Endothelial cell of umbilical vein (primary cell): ENCODE measurements at regions not wholly inside any gene's neighbourhood (a gene's known extent, or its start where the extent isn't known, plus 50 kb on each side); places are given as distances from the start of the nearest gene placed in this dataset.

Source experiments
- BruUV-seq: library from RNA; stranded (reverse); fragments of 400-500 nt; replicated peaks from 2 replicates; lab custom pipeline; 2021; lab: Mats Ljungman, UMichigan
- CTCF ChIA-PET: fragments of 300-600, 350-600 bp; sonication (Branson Sonifier 250); formaldehyde crosslinking; loops from one replicate; lab custom pipeline; 2021; ENCODE audit warnings: antibody characterized with exemption, inconsistent platforms; lab: Charles Lee
- POLR2A ChIA-PET: fragments of 300-600, 350-600 bp; sonication (Branson Sonifier 250); formaldehyde crosslinking; loops from one replicate; lab custom pipeline; 2021; ENCODE audit warnings: antibody characterized with exemption, inconsistent platforms; lab: Charles Lee
- DNase-seq: peaks from one replicate; pipeline ENCODE4 v3.0.0-alpha.2; 2011; ENCODE audit warnings: low read depth, low spot score
- FAIRE-seq: peaks from 2 replicates; lab custom pipeline; 2011; peaks lifted over from hg19 to GRCh38; lab: Jason Lieb, UNC
- H2AFZ ChIP-seq: 2 replicates; pipeline ENCODE4 v1.6.0; 2012; ENCODE audit warnings: low read depth, low read length, control low read depth, inconsistent platforms
- H3K27ac ChIP-seq: 2 replicates; pipeline ENCODE4 v1.5.1; 2011; ENCODE audit warnings: low read depth, mild to moderate bottlenecking, control low read depth, low read length, moderate library complexity; ENCODE audit not compliant: insufficient read depth
- H3K27me3 ChIP-seq, 2 experiments: 2 replicates each; pipeline versions ENCODE4 v1.6.0 to v1.6.1; 2011; ENCODE audit warnings: low read length in 2 of 2, mixed read lengths in 1 of 2; ENCODE audit not compliant: control insufficient read depth in 2 of 2, insufficient read depth in 2 of 2
- H3K36me3 ChIP-seq, 2 experiments: 2 replicates in 1 of 2; 3 replicates in 1 of 2; pipeline ENCODE4 v1.5.1; 2011; ENCODE audit warnings: low read length in 2 of 2, mild to moderate bottlenecking in 1 of 2, moderate library complexity in 1 of 2; ENCODE audit not compliant: control insufficient read depth in 2 of 2, insufficient read depth in 2 of 2; ENCODE audit errors: extremely low read depth in 1 of 2
- H3K4me1 ChIP-seq: 3 replicates; pipeline ENCODE4 v1.5.1; 2011; ENCODE audit warnings: mild to moderate bottlenecking, low read length; ENCODE audit not compliant: control insufficient read depth, insufficient read depth; ENCODE audit errors: extremely low read depth
- H3K4me2 ChIP-seq: 2 replicates; pipeline ENCODE4 v1.6.1; 2011; ENCODE audit warnings: low read length, control low read depth, mixed read lengths; ENCODE audit not compliant: insufficient read depth
- H3K4me3 ChIP-seq, 3 experiments: fragments of 200-600 bp in 1 of 3; sonication (generic), shearing (Covaris generic) in 1 of 3; replicated peaks in 1 of 3; 2 replicates each; pipeline ENCODE4 v1.5.1; 2011 to 2016; ENCODE audit warnings: control low read depth in 3 of 3, low read length in 3 of 3, mild to moderate bottlenecking in 2 of 3, inconsistent platforms in 1 of 3, low read depth in 1 of 3, moderate library complexity in 1 of 3; ENCODE audit not compliant: insufficient read depth in 1 of 3
- H3K79me2 ChIP-seq: 2 replicates; pipeline ENCODE4 v1.6.0; 2012; ENCODE audit warnings: low read length, inconsistent platforms; ENCODE audit not compliant: control insufficient read depth, insufficient read depth
- H3K9ac ChIP-seq: replicated peaks from 2 replicates; pipeline ENCODE3; 2011; ENCODE audit warnings: low read length, control low read depth; ENCODE audit not compliant: insufficient read depth; ENCODE audit errors: extremely low read depth
- H3K9me1 ChIP-seq: replicated peaks from 3 replicates; pipeline ENCODE4 v1.6.0; 2011; ENCODE audit warnings: mild to moderate bottlenecking, low read length; ENCODE audit not compliant: control insufficient read depth, insufficient read depth; ENCODE audit errors: extremely low read depth
- H3K9me3 ChIP-seq: replicated peaks from 2 replicates; pipeline ENCODE4 v1.5.1; 2012; ENCODE audit warnings: low read length, inconsistent platforms; ENCODE audit not compliant: control insufficient read depth, insufficient read depth
- H4K20me1 ChIP-seq: replicated peaks from 2 replicates; pipeline ENCODE3; 2011; ENCODE audit warnings: mild to moderate bottlenecking, low read length; ENCODE audit not compliant: control insufficient read depth, insufficient read depth; ENCODE audit errors: extremely low read depth
- EZH2 ChIP-seq: IDR thresholded peaks from 2 replicates; pipeline ENCODE4 v1.6.1; 2012; ENCODE audit warnings: borderline replicate concordance, low read depth, mild to moderate bottlenecking, moderate library complexity, low read length, inconsistent platforms; ENCODE audit not compliant: severe bottlenecking
- FOS ChIP-seq: IDR thresholded peaks from 2 replicates; pipeline ENCODE4 v1.6.1; 2011; ENCODE audit warnings: mild to moderate bottlenecking, low read length, moderate library complexity, borderline replicate concordance; ENCODE audit not compliant: insufficient read depth
- GATA2 ChIP-seq: IDR thresholded peaks from 2 replicates; pipeline ENCODE4 v1.7.0; 2011; ENCODE audit warnings: low read depth, mild to moderate bottlenecking, moderate library complexity, mixed read lengths, low read length; ENCODE audit not compliant: insufficient read length, insufficient read depth
- JUN ChIP-seq: IDR thresholded peaks from 2 replicates; pipeline ENCODE4 v1.6.1; 2011; ENCODE audit warnings: borderline replicate concordance, low read depth; ENCODE audit not compliant: insufficient read length, insufficient read depth
- MAX ChIP-seq: IDR thresholded peaks from 2 replicates; pipeline ENCODE4 v1.6.1; 2011; ENCODE audit not compliant: insufficient read depth, insufficient read length
- MYC ChIP-seq: IDR thresholded peaks from one replicate; pipeline ENCODE4 v1.6.1; 2011; ENCODE audit warnings: mild to moderate bottlenecking, low read depth, low read length
- POLR2A ChIP-seq: IDR thresholded peaks from 2 replicates; pipeline ENCODE4 v1.6.1; 2012; ENCODE audit warnings: low read depth, mild to moderate bottlenecking, control low read depth, low read length
- POLR2AphosphoS5 ChIP-seq: IDR thresholded peaks from 2 replicates; pipeline ENCODE4 v1.6.1; 2012; ENCODE audit warnings: low read depth, mild to moderate bottlenecking, control low read depth, low read length, moderate library complexity; ENCODE audit not compliant: insufficient read depth
- dilution Hi-C: fragments of 300-500 bp; cut with MboI; formaldehyde crosslinking; loops from one replicate; pipeline ENCODE4 v1.15.0; 2019; ENCODE audit warnings: low sequenced_read_pairs; ENCODE audit not compliant: extremely low pct_ligation_motif_present
- intact Hi-C: fragments of 100-400 bp; cut with micrococcal nuclease; formaldehyde crosslinking; loops from one replicate; pipeline ENCODE4 v1.10.0; 2022
- TF ChIP-seq, protein P1 (sequence below), 2 donors: IDR thresholded peaks; 1 replicate in 1 of 2; 2 replicates in 1 of 2; pipeline ENCODE4 v1.5.1; 2011; ENCODE audit warnings: low read length in 2 of 2, mild to moderate bottlenecking in 2 of 2, moderate library complexity in 2 of 2, control low read depth in 1 of 2, inconsistent platforms in 1 of 2, low read depth in 1 of 2; ENCODE audit not compliant: insufficient read depth in 1 of 2; ENCODE audit errors: extremely low read depth in 1 of 2

- Histone ChIP-seq H3K9me1 (no peaks in the 10 kb centered on the region), H3K36me3 (no peaks in the 10 kb centered on the region), H3K79me2 (no peaks in the 10 kb centered on the region), H4K20me1 (no peaks in the 10 kb centered on the region), H3K4me3 (no peak overlapping the region), H2AFZ (no peak overlapping the region), H3K9me3 (no peaks in the 10 kb centered on the region), H3K9ac (no peak overlapping the region), H3K4me1 (no peaks in the 10 kb centered on the region), H3K27ac (no peak overlapping the region), H3K27me3 (no peaks in the 10 kb centered on the region), H3K4me2 (no peak overlapping the region)
- TF ChIP-seq MAX = no peak
- TF ChIP-seq MYC = no peak
- TF ChIP-seq POLR2AphosphoS5 = no peak
- no peak for TF ChIP-seq FOS
- no peak for TF ChIP-seq GATA2
- no peak for TF ChIP-seq EZH2
- intact Hi-C loops = no loop called here
- dilution Hi-C loops = no loop called here
- ChIA-PET POLR2A (no interaction called here), CTCF (no interaction called here)
- FAIRE-seq = no peak
- no TSS peak for BruUV-seq
- no peak for DNase-seq
Observed at GRCh38 chr2:221144909-221145308, 427.2 kb downstream of the EPHA4 start.

GRCh38 chr2:221145396-221145795, 426.7 kb downstream of the EPHA4 start:
- no peak overlapping the region for H3K4me2 ChIP-seq
- no peaks in the 10 kb centered on the region for H3K9me3 ChIP-seq
- no peak overlapping the region for H3K4me3 ChIP-seq
- no peaks in the 10 kb centered on the region for H3K4me1 ChIP-seq
- no peak for FAIRE-seq
- BruUV-seq = no TSS peak
- POLR2A ChIA-PET = no interaction called here
- no peak for DNase-seq
- no peaks in the 10 kb centered on the region for H4K20me1 ChIP-seq
- no peaks in the 10 kb centered on the region for H3K27me3 ChIP-seq
- no peak overlapping the region for H3K9ac ChIP-seq
- H3K27ac ChIP-seq = no peak overlapping the region
- H3K36me3 ChIP-seq = no peaks in the 10 kb centered on the region
- TF ChIP-seq FOS (no peak), MYC (no peak), POLR2AphosphoS5 (no peak), EZH2 (no peak), GATA2 (no peak), JUN (no peak), POLR2A (no peak), MAX (no peak)
- TF ChIP-seq, protein P1, sequence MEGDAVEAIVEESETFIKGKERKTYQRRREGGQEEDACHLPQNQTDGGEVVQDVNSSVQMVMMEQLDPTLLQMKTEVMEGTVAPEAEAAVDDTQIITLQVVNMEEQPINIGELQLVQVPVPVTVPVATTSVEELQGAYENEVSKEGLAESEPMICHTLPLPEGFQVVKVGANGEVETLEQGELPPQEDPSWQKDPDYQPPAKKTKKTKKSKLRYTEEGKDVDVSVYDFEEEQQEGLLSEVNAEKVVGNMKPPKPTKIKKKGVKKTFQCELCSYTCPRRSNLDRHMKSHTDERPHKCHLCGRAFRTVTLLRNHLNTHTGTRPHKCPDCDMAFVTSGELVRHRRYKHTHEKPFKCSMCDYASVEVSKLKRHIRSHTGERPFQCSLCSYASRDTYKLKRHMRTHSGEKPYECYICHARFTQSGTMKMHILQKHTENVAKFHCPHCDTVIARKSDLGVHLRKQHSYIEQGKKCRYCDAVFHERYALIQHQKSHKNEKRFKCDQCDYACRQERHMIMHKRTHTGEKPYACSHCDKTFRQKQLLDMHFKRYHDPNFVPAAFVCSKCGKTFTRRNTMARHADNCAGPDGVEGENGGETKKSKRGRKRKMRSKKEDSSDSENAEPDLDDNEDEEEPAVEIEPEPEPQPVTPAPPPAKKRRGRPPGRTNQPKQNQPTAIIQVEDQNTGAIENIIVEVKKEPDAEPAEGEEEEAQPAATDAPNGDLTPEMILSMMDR (IDR thresholded peaks at IDR 0.05; ENCODE audit: extremely low read depth in 1 of 2, insufficient read depth in 1 of 2, low read depth in 1 of 2, low read length in 2 of 2) = no peak
- H3K9me1 ChIP-seq = no peaks in the 10 kb centered on the region
- no peaks in the 10 kb centered on the region for H3K79me2 ChIP-seq
- CTCF ChIA-PET = no interaction called here
- intact Hi-C loops (no loop called here), dilution Hi-C loops (no loop called here)
- no peak overlapping the region for H2AFZ ChIP-seq
